Endothelial cell (in vitro differentiated cells): ENCODE measurements at regions not wholly inside any gene's neighbourhood (a gene's known extent, or its start where the extent isn't known, plus 50 kb on each side); places are given as distances from the start of the nearest gene placed in this dataset.

Source experiments
- DNase-seq: peaks from one replicate; pipeline ENCODE4 v3.0.0; 2021; ENCODE audit warnings: low spot score
- H3K27ac Mint-ChIP-seq: one replicate; pipeline ENCODE4 v1.8.0; 2021; ENCODE audit warnings: mixed read lengths, inconsistent platforms; ENCODE audit not compliant: unreplicated experiment
- H3K27me3 Mint-ChIP-seq: one replicate; pipeline ENCODE4 v1.8.0; 2021; ENCODE audit warnings: mild to moderate bottlenecking, moderate library complexity, mixed read lengths, inconsistent platforms; ENCODE audit not compliant: unreplicated experiment
- H3K36me3 Mint-ChIP-seq: one replicate; pipeline ENCODE4 v1.8.0; 2021; ENCODE audit warnings: mild to moderate bottlenecking, low read depth, mixed read lengths, inconsistent platforms; ENCODE audit not compliant: unreplicated experiment
- H3K4me1 Mint-ChIP-seq: one replicate; pipeline ENCODE4 v1.8.0; 2021; ENCODE audit warnings: mild to moderate bottlenecking, mixed read lengths, inconsistent platforms; ENCODE audit not compliant: unreplicated experiment
- H3K4me3 Mint-ChIP-seq: one replicate; pipeline ENCODE4 v1.8.0; 2021; ENCODE audit warnings: mild to moderate bottlenecking, mixed read lengths, inconsistent platforms; ENCODE audit not compliant: unreplicated experiment
- H3K9me3 Mint-ChIP-seq: one replicate; pipeline ENCODE4 v1.8.0; 2021; ENCODE audit warnings: mixed read lengths, inconsistent platforms; ENCODE audit not compliant: unreplicated experiment
- CTCF ChIP-seq: fragments of 200-600 bp; sonication (generic); IDR thresholded peaks from one replicate; pipeline ENCODE4 v1.5.0; 2021; ENCODE audit warnings: antibody characterized with exemption; ENCODE audit not compliant: unreplicated experiment

- H3K4me1 Mint-ChIP-seq: no peaks in the 10 kb centered on the region
- DNase-seq: no peak
- H3K27ac Mint-ChIP-seq: no peak overlapping the region
- H3K27me3 Mint-ChIP-seq: peaks cover 4% of the 10 kb centered on the region
- TF ChIP-seq CTCF: no peak
- H3K36me3 Mint-ChIP-seq: peaks cover 32% of the 10 kb centered on the region
- peaks cover 4% of the 10 kb centered on the region for H3K9me3 Mint-ChIP-seq
- H3K4me3 Mint-ChIP-seq: peak overlapping the region; percentile 47
Measured at GRCh38 chrX:63453571-63453970, 102.4 kb upstream of the SPIN4 start.

GRCh38 chrX:63441717-63442116, 90.6 kb upstream of the SPIN4 start:
- no peak overlapping the region for H3K4me3 Mint-ChIP-seq
- DNase-seq: no peak
- no peak overlapping the region for H3K27ac Mint-ChIP-seq

GRCh38 chrX:63439580-63439979, 88.4 kb upstream of the SPIN4 start:
- H3K4me1 Mint-ChIP-seq: peaks cover 10% of the 10 kb centered on the region
- no peaks in the 10 kb centered on the region for H3K9me3 Mint-ChIP-seq
- H3K27me3 Mint-ChIP-seq: peaks cover 2% of the 10 kb centered on the region
- H3K4me3 Mint-ChIP-seq: no peak overlapping the region
- H3K36me3 Mint-ChIP-seq: peaks cover 3% of the 10 kb centered on the region
- no peak for DNase-seq
- TF ChIP-seq CTCF: no peak
- H3K27ac Mint-ChIP-seq: no peak overlapping the region

More at GRCh38 chrX:63441717-63442116, 90.6 kb upstream of the SPIN4 start:
- peaks cover 3% of the 10 kb centered on the region for H3K36me3 Mint-ChIP-seq
- no peak for TF ChIP-seq CTCF
- H3K4me1 Mint-ChIP-seq: peaks cover 10% of the 10 kb centered on the region
- H3K27me3 Mint-ChIP-seq: peaks cover 2% of the 10 kb centered on the region
- H3K9me3 Mint-ChIP-seq: no peaks in the 10 kb centered on the region

GRCh38 chrX:63436865-63437264, 85.7 kb upstream of the SPIN4 start:
- no peak for TF ChIP-seq CTCF
- Mint-ChIP-seq H3K27me3 (peaks cover 4% of the 10 kb centered on the region), H3K9me3 (no peaks in the 10 kb centered on the region), H3K36me3 (peaks cover 8% of the 10 kb centered on the region), H3K4me3 (no peak overlapping the region), H3K4me1 (peaks cover 15% of the 10 kb centered on the region), H3K27ac (no peak overlapping the region)
- no peak for DNase-seq

DNA sequence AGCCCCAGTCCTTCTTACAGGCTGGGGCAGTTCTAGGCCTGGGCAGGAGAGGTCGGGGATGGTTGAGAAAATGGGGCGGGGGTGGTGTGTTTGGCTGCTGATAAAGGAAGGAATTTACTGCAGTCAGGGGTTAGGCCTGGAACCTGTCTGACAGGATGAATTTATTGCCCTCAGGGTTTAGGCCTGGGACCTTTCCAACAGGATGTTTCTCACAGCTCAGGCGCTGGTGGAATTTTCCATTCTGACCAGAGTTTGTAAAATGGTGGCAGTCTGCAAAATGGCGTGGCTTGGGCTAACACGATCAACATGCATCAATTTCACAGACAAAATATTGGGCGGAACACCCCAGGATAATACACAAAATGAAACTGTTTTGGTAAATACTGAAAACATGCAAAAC, 83.5 kb upstream of the SPIN4 start:
- peak overlapping the region; percentile 77 for H3K27ac Mint-ChIP-seq
- peaks cover 6% of the 10 kb centered on the region for H3K36me3 Mint-ChIP-seq
- peaks cover 15% of the 10 kb centered on the region for H3K4me1 Mint-ChIP-seq
- peak; percentile 4 for DNase-seq
- H3K27me3 Mint-ChIP-seq: peaks cover 2% of the 10 kb centered on the region
- H3K9me3 Mint-ChIP-seq: no peaks in the 10 kb centered on the region
- H3K4me3 Mint-ChIP-seq: peak overlapping the region; percentile 56
- no peak for TF ChIP-seq CTCF
